NCI-H2107 (cell line): ENCODE measurements at regions not wholly inside any gene's neighbourhood (a gene's known extent, or its start where the extent isn't known, plus 50 kb on each side); places are given as distances from the start of the nearest gene placed in this dataset.

Source experiments
- DNase-seq: peaks from one replicate; lab custom pipeline; 2025; lab: John Stamatoyannopoulos, UW

- DNase-seq = no peak
Measured at GRCh38 chr4:11342401-11342800, 86.3 kb downstream of the HS3ST1 start.

- no peak for DNase-seq
Measured at GRCh38 chr4:11341337-11342043, 87.2 kb downstream of the HS3ST1 start.

- DNase-seq = no peak
Measured at GRCh38 chr4:11338956-11339782, 89.5 kb downstream of the HS3ST1 start.

GRCh38 chr4:11337287-11337686 lies 91.4 kb downstream of the HS3ST1 start:
- no peak for DNase-seq

- DNase-seq = no peak
Measured at GRCh38 chr4:11336435-11336834, 92.3 kb downstream of the HS3ST1 start.

- DNase-seq = no peak
Measured at GRCh38 chr4:11334887-11335286, 93.8 kb downstream of the HS3ST1 start.

GRCh38 chr4:11328401-11328800 lies 100.3 kb downstream of the HS3ST1 start:
- no peak for DNase-seq

GRCh38 chr4:11326021-11326420 lies 102.7 kb downstream of the HS3ST1 start:
- DNase-seq = peak; percentile 22

GRCh38 chr4:11323771-11324170 lies 104.9 kb downstream of the HS3ST1 start:
- no peak for DNase-seq

GRCh38 chr4:11313157-11313943 lies 115.3 kb downstream of the HS3ST1 start:
- no peak for DNase-seq

- no peak for DNase-seq
Measured at GRCh38 chr4:11312389-11312788, 116.3 kb downstream of the HS3ST1 start.

GRCh38 chr4:11301075-11301660 lies 127.5 kb downstream of the HS3ST1 start:
- DNase-seq = no peak

- no peak for DNase-seq
Measured at GRCh38 chr4:11299836-11300235, 128.9 kb downstream of the HS3ST1 start.

GRCh38 chr4:11299016-11299415 lies 129.7 kb downstream of the HS3ST1 start:
- no peak for DNase-seq

- DNase-seq = no peak
Measured at GRCh38 chr4:11298451-11298850, 130.2 kb downstream of the HS3ST1 start.

GRCh38 chr4:11297627-11298026 lies 131.1 kb downstream of the HS3ST1 start:
- no peak for DNase-seq

GRCh38 chr4:11297201-11297600 lies 131.5 kb downstream of the HS3ST1 start:
- no peak for DNase-seq

GRCh38 chr4:11293866-11294265 lies 134.8 kb downstream of the HS3ST1 start:
- DNase-seq = no peak

GRCh38 chr4:11287055-11287454 lies 141.6 kb downstream of the HS3ST1 start:
- DNase-seq = no peak

- DNase-seq = no peak
Measured at GRCh38 chr4:11286533-11286932, 142.2 kb downstream of the HS3ST1 start.

GRCh38 chr4:11281720-11282119 lies 147.0 kb downstream of the HS3ST1 start:
- DNase-seq = no peak

GRCh38 chr4:11271263-11271662 lies 157.4 kb downstream of the HS3ST1 start:
- no peak for DNase-seq
